Breast epithelium (tissue), 4 donors: ENCODE measurements at regions not wholly inside any gene's neighbourhood (a gene's known extent, or its start where the extent isn't known, plus 50 kb on each side); places are given as distances from the start of the nearest gene placed in this dataset.

Experiments used
- DNase-seq, 2 donors: peaks; one replicate each; pipeline ENCODE4 v3.0.0-alpha.2; 2019; ENCODE audit warnings: low spot score in 2 of 2
- H3K27ac ChIP-seq, 2 donors: fragments of 200-600 bp; sonication (generic) in 1 of 2; one replicate each; pipeline ENCODE4 v1.5.1; 2016 to 2019; ENCODE audit warnings: mild to moderate bottlenecking in 1 of 2
- H3K27me3 ChIP-seq, 2 donors: fragments of 200-600 bp; sonication (generic) in 1 of 2; one replicate each; pipeline versions ENCODE4 v1.5.1 to v1.6.0; 2017 to 2019; ENCODE audit warnings: control low read depth in 1 of 2, mild to moderate bottlenecking in 1 of 2
- H3K36me3 ChIP-seq: fragments of 200-600 bp; one replicate; pipeline ENCODE4 v1.5.1; 2019
- H3K4me1 ChIP-seq, 2 donors: fragments of 200-600 bp; sonication (generic); one replicate each; pipeline ENCODE4 v1.5.1; 2016 to 2019; ENCODE audit warnings: control low read depth in 1 of 2
- H3K4me3 ChIP-seq, 3 donors: fragments of 200-600 bp; sonication (generic); 1 replicate in 2 of 3; 2 replicates in 1 of 3; pipeline ENCODE4 v1.5.1; 2016 to 2019; ENCODE audit warnings: mild to moderate bottlenecking in 3 of 3, moderate library complexity in 2 of 3
- H3K9me3 ChIP-seq, 2 donors: fragments of 200-600 bp; sonication (generic) in 1 of 2; one replicate each; pipeline ENCODE4 v1.5.1; 2016 to 2019; ENCODE audit warnings: control low read depth in 1 of 2
- POLR2A ChIP-seq: fragments of 450-650 bp; IDR thresholded peaks from one replicate; pipeline ENCODE4 v1.6.1; 2016; ENCODE audit warnings: antibody characterized with exemption, mild to moderate bottlenecking, moderate library complexity
- POLR2AphosphoS5 ChIP-seq, 3 donors: sonication (generic); formaldehyde crosslinking; IDR thresholded peaks; one replicate each; pipeline ENCODE4 v1.6.1; 2017; ENCODE audit warnings: antibody characterized with exemption in 3 of 3
- intact Hi-C: fragments of 100-400 bp; cut with DNase I; formaldehyde crosslinking; loops from one replicate; pipeline ENCODE4 v1.15.1; 2023; ENCODE audit warnings: low total_unique reads
- TF ChIP-seq, protein P1 (sequence below), 3 donors: fragments of 450-650 bp; IDR thresholded peaks; one replicate each; pipeline ENCODE4 v1.5.1; 2016 to 2017; ENCODE audit warnings: antibody characterized with exemption in 3 of 3, mild to moderate bottlenecking in 3 of 3, moderate library complexity in 3 of 3

DNA sequence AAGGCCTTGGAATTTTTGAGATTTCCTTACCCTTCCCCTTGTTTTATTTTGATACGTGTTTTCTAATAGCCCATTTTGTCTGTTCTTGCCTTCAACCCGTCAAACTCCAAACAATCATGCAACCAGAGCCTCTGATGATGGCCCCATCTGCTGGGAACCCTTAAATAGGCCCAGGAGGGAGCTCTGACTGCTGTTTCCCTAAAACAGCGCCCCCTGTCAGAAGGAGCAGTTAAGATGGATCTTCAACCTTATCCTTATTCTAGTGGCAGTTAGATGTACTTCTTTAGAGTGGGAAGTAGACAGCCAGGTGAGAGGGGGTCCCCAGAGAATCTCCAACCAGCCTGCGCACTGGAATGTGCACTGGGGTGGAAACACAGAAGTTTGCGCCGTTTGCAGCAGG is 1031.0 kb upstream of the PCDH9 start:
- TF ChIP-seq POLR2AphosphoS5 (IDR thresholded peaks at IDR 0.05) (no peak), POLR2A (no peak)
- TF ChIP-seq, protein P1, sequence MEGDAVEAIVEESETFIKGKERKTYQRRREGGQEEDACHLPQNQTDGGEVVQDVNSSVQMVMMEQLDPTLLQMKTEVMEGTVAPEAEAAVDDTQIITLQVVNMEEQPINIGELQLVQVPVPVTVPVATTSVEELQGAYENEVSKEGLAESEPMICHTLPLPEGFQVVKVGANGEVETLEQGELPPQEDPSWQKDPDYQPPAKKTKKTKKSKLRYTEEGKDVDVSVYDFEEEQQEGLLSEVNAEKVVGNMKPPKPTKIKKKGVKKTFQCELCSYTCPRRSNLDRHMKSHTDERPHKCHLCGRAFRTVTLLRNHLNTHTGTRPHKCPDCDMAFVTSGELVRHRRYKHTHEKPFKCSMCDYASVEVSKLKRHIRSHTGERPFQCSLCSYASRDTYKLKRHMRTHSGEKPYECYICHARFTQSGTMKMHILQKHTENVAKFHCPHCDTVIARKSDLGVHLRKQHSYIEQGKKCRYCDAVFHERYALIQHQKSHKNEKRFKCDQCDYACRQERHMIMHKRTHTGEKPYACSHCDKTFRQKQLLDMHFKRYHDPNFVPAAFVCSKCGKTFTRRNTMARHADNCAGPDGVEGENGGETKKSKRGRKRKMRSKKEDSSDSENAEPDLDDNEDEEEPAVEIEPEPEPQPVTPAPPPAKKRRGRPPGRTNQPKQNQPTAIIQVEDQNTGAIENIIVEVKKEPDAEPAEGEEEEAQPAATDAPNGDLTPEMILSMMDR (IDR thresholded peaks at IDR 0.05) = no peak
- no peak for DNase-seq
- Histone ChIP-seq H3K27me3 (no peaks in the 10 kb centered on the region), H3K4me1 (no peaks in the 10 kb centered on the region), H3K36me3 (no peaks in the 10 kb centered on the region), H3K27ac (no peak overlapping the region), H3K9me3 (no peaks in the 10 kb centered on the region), H3K4me3 (no peak overlapping the region)
- intact Hi-C loops = no loop called here

DNA sequence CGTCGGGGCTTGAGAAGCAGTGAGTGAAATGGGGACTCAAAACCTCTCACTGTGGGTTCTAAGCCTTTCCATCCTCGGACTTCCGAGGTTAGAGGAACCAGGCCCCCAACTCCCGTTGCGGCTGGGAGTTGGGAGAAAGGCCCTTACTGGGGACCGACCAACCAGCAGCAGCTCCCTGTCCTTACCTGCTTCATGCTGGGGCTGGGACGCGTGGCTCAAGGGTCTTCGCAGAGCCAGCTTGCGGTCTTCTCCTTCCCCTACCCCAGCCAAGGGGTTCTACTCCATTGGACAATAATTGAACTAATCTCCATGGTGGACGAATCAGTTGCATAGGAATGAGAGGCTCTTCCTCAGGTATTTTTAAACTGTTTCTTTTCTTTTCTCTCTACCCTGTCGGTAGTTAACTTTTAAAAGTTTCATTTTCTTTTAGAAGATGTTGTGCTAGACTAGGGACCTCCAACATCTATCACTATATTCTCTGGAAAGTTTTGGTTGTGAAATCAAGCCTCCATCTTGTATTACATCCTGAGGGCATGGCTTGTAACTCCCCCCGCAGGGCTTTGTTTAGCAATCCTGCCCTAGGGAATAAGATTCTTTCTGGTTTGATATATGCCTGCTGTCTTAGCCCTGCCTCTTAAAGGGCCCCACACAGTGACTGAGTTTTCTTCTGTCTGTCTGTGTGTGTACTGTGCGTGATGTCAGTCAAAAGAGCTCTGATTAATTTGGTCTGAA is 1027.1 kb upstream of the PCDH9 start:
- no peaks in the 10 kb centered on the region for H3K27me3 ChIP-seq
- no peak overlapping the region for H3K27ac ChIP-seq
- TF ChIP-seq, protein P1 (IDR thresholded peaks at IDR 0.05) = no peak
- TF ChIP-seq POLR2AphosphoS5 (IDR thresholded peaks at IDR 0.05) (no peak), POLR2A (no peak)
- no peak overlapping the region for H3K4me3 ChIP-seq
- H3K9me3 ChIP-seq = no peaks in the 10 kb centered on the region
- no peaks in the 10 kb centered on the region for H3K36me3 ChIP-seq
- no peak for DNase-seq
- intact Hi-C loops = no loop called here
- no peaks in the 10 kb centered on the region for H3K4me1 ChIP-seq

DNA sequence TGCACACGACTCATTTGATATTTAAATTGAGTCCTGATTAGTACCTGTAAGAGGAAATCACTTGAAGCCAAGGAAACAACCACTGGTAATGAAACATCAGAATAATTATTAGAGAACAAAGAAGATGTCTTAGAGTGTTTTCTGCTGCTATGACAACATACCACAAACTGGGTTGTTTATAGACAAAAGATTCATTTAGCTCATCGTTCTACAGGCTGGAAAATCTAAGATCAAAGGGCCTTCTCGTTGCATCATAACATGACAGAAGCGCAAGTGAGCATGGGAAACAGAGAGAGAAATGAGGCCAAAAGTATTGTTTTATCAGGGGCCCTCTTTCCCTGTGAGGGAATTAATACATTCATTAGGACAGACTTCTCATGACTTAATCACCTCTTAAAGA is 1024.0 kb upstream of the PCDH9 start:
- Histone ChIP-seq H3K27ac (no peak overlapping the region), H3K36me3 (no peaks in the 10 kb centered on the region), H3K4me1 (no peaks in the 10 kb centered on the region), H3K4me3 (no peak overlapping the region), H3K27me3 (no peaks in the 10 kb centered on the region), H3K9me3 (no peaks in the 10 kb centered on the region)
- intact Hi-C loops = no loop called here
- TF ChIP-seq POLR2AphosphoS5 (IDR thresholded peaks at IDR 0.05) (no peak), POLR2A (no peak)
- TF ChIP-seq, protein P1 (IDR thresholded peaks at IDR 0.05) = no peak
- no peak for DNase-seq

DNA sequence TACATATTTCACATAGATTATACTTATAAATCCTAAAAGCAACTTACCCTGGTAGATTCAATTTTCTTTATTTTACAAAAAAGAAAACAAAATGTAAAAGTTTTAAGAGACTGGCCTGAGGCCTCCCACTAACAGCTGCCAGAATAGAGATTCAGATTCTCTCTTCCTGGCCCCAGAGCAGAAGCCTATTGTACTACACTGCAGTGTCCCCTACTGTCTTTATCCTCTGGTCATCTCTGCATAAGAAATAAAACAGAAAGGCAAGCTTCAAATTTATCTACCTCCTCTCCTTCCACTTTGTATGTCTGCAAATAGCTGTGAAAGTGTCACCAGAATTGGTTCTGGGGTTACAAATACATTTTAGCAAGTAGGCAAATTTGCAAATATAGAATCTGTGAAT is 1004.1 kb upstream of the PCDH9 start:
- TF ChIP-seq, protein P1 (IDR thresholded peaks at IDR 0.05) = no peak
- TF ChIP-seq POLR2AphosphoS5 (IDR thresholded peaks at IDR 0.05) (no peak), POLR2A (no peak)
- no peak overlapping the region for H3K27ac ChIP-seq
- H3K9me3 ChIP-seq = no peaks in the 10 kb centered on the region
- intact Hi-C loops = no loop called here
- H3K27me3 ChIP-seq = no peaks in the 10 kb centered on the region
- no peak overlapping the region for H3K4me3 ChIP-seq
- no peaks in the 10 kb centered on the region for H3K36me3 ChIP-seq
- no peak for DNase-seq
- H3K4me1 ChIP-seq = no peaks in the 10 kb centered on the region

DNA sequence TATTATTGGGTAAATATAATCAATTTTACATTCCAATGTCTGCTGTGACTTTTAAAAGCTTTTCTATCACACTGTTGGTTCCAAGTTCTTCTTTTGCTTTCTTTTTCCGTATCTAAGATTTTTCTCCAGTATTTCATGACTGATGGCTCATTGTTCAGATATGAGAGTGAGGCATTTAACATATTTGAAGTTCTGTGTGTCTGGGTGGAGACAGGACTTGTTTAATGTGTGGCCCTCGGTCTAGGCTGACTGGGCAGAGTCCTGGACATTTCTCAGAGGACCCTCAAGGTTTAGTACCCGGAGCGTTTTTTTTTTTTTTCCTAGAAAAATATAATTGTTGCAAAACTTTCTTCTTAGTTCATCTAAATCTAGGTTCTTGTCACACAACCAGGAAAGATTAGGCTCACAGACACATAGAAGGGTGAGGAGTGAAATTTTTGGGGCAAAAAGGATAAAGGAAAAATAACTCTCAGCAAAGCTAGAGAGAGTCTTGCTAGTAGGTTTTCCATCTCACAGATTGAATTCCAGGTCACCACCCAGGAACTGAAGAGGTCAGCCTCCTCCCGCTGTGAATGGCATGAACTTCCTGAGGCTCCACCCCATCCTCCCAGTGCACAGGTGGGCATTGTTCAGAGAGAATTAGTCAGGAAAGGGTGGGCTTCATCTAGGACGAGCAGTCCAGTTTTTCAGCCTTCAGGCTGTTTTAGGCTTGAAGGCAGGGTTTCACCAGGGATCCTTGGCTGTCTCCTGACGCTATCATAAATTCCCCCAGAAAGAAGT is 1002.4 kb upstream of the PCDH9 start:
- no peaks in the 10 kb centered on the region for H3K27me3 ChIP-seq
- intact Hi-C loops = no loop called here
- H3K9me3 ChIP-seq = no peaks in the 10 kb centered on the region
- no peaks in the 10 kb centered on the region for H3K4me1 ChIP-seq
- no peaks in the 10 kb centered on the region for H3K36me3 ChIP-seq
- no peak overlapping the region for H3K4me3 ChIP-seq
- no peak overlapping the region for H3K27ac ChIP-seq
- TF ChIP-seq POLR2A = no peak
- TF ChIP-seq POLR2AphosphoS5 (IDR thresholded peaks at IDR 0.05) = no peak
- TF ChIP-seq, protein P1 (IDR thresholded peaks at IDR 0.05) = no peak
- no peak for DNase-seq
